ENCODE measurements at regions not wholly inside any gene's neighbourhood (a gene's known extent, or its start where the extent isn't known, plus 50 kb on each side); places are given as distances from the start of the nearest gene placed in this dataset.

GRCh38 chr4:161133586-161134276 is 1030.1 kb downstream of the FSTL5 start:
- DNase-seq (ENCODE audit: low read depth, low spot score): peak; percentile 3

GRCh38 chr4:161132715-161133425 is 1030.9 kb downstream of the FSTL5 start:
- no peak for DNase-seq (ENCODE audit: low read depth, low spot score)

- DNase-seq (ENCODE audit: low read depth, low spot score): no peak
Measured at GRCh38 chr4:161121451-161121850, 1042.3 kb downstream of the FSTL5 start.

- no peak for DNase-seq (ENCODE audit: low read depth, low spot score)
Measured at GRCh38 chr4:161101881-161102280, 1061.9 kb downstream of the FSTL5 start.

- no peak for DNase-seq (ENCODE audit: low read depth, low spot score)
Measured at GRCh38 chr4:161097821-161098220, 1066.0 kb downstream of the FSTL5 start.

GRCh38 chr4:161061046-161061445 is 1102.8 kb downstream of the FSTL5 start:
- DNase-seq (ENCODE audit: low read depth, low spot score): no peak

Data from smooth muscle cell of the brain vasculature (primary cell).